Bronchial epithelial cell (primary cell): ENCODE measurements at regions not wholly inside any gene's neighbourhood (a gene's known extent, or its start where the extent isn't known, plus 50 kb on each side); places are given as distances from the start of the nearest gene placed in this dataset.
A peak's percentile ranks its signal among the peaks of the same experiment; 100 is the strongest.

ENCODE experiments used
- DNase-seq: peaks from one replicate; pipeline ENCODE4 v3.0.0-alpha.2; 2010; ENCODE audit warnings: low read depth
- FAIRE-seq: peaks from 2 replicates; lab custom pipeline; 2011; peaks lifted over from hg19 to GRCh38; lab: Jason Lieb, UNC
- H3K27me3 ChIP-seq: 2 replicates; pipeline ENCODE4 v1.5.1; 2011; ENCODE audit warnings: low read length; ENCODE audit not compliant: control insufficient read depth, insufficient read depth
- H3K36me3 ChIP-seq: 2 replicates; pipeline ENCODE4 v1.5.1; 2011; ENCODE audit warnings: low read length; ENCODE audit not compliant: control insufficient read depth, insufficient read depth
- H3K4me3 ChIP-seq: 2 replicates; pipeline ENCODE4 v1.5.1; 2011; ENCODE audit warnings: mild to moderate bottlenecking, low read depth, low read length, control low read depth
- CTCF ChIP-seq: IDR thresholded peaks from 2 replicates; pipeline ENCODE4 v1.5.1; 2011; ENCODE audit warnings: mild to moderate bottlenecking, moderate library complexity, low read length, control low read depth, inconsistent platforms; ENCODE audit not compliant: insufficient read depth, severe bottlenecking

- DNase-seq: no peak
- no peak for FAIRE-seq
- no peak overlapping the region for H3K4me3 ChIP-seq
- no peaks in the 10 kb centered on the region for H3K27me3 ChIP-seq
- no peak for TF ChIP-seq CTCF
- H3K36me3 ChIP-seq: no peaks in the 10 kb centered on the region
These were observed 236.3 kb upstream of the SOX4 start for GRCh38 chr6:21357262-21357661.

GRCh38 chr6:21359926-21360325 is 233.6 kb upstream of the SOX4 start:
- no peak overlapping the region for H3K4me3 ChIP-seq
- no peak for DNase-seq
- FAIRE-seq: no peak
- no peaks in the 10 kb centered on the region for H3K36me3 ChIP-seq
- no peaks in the 10 kb centered on the region for H3K27me3 ChIP-seq
- no peak for TF ChIP-seq CTCF

GRCh38 chr6:21360336-21360735 is 233.2 kb upstream of the SOX4 start:
- Histone ChIP-seq H3K4me3 (no peak overlapping the region), H3K27me3 (no peaks in the 10 kb centered on the region), H3K36me3 (no peaks in the 10 kb centered on the region)
- FAIRE-seq: no peak
- no peak for TF ChIP-seq CTCF
- DNase-seq: peak; percentile 39

- Histone ChIP-seq H3K4me3 (no peak overlapping the region), H3K36me3 (no peaks in the 10 kb centered on the region), H3K27me3 (no peaks in the 10 kb centered on the region)
- DNase-seq (no peak), FAIRE-seq (no peak)
- no peak for TF ChIP-seq CTCF
These were observed 226.4 kb upstream of the SOX4 start for GRCh38 chr6:21367148-21367547.

- TF ChIP-seq CTCF: no peak
- FAIRE-seq (no peak), DNase-seq (peak; percentile 72)
- Histone ChIP-seq H3K27me3 (no peaks in the 10 kb centered on the region), H3K36me3 (no peaks in the 10 kb centered on the region), H3K4me3 (no peak overlapping the region)
These were observed 225.8 kb upstream of the SOX4 start for GRCh38 chr6:21367649-21368154.

GRCh38 chr6:21371061-21371460 is 222.5 kb upstream of the SOX4 start:
- FAIRE-seq (no peak), DNase-seq (no peak)
- H3K4me3 ChIP-seq: no peak overlapping the region
- H3K36me3 ChIP-seq: no peaks in the 10 kb centered on the region
- no peaks in the 10 kb centered on the region for H3K27me3 ChIP-seq
- no peak for TF ChIP-seq CTCF
